Right lobe of liver (tissue), 4 donors: ENCODE measurements at regions not wholly inside any gene's neighbourhood (a gene's known extent, or its start where the extent isn't known, plus 50 kb on each side); places are given as distances from the start of the nearest gene placed in this dataset.

Experiments
- POLR2A ChIP-seq: fragments of 450-650 bp; IDR thresholded peaks from one replicate; pipeline ENCODE4 v1.6.1; 2017; ENCODE audit warnings: antibody characterized with exemption, mild to moderate bottlenecking
- TF ChIP-seq, protein P1 (sequence below), 4 donors: fragments of 200-600 bp in 3 of 4; fragments of 450-650 bp in 1 of 4; IDR thresholded peaks; one replicate each; pipeline versions ENCODE4 v1.5.1 to v1.8.0; 2016 to 2022; ENCODE audit warnings: antibody characterized with exemption in 4 of 4, mild to moderate bottlenecking in 2 of 4
- donor health status: DM: no; HTN: no; CAD: no.
- donor health status: DM: no; HTN: no; CAD: no.
- donor health status: DM: no; HTN: yes; CAD: no.

DNA sequence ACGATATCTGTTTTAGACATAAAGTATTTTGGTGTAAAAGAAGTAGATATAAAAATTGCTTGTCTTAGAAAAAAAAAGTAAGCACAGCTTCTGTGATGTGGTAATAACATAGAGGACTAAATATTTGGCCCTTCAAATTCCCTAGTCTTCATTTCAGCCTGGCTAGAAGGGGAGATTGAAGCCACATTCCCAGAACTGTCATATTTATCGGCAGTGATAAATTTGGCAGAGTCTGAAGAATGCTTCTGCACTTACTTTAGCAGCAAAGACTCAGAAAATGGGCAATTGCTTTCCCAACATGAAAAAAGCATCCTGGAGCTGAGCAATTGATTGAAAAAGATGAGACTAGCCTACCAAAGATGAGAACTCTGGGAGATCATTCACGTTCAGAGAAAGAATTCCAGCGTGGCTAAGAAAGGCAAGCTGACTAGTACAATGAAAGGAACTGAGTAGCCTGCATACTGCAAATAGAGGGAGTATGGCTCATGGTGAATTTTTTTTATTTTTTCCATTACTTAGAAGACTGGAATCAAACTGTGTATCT is 278.7 kb upstream of the KLHL29 start:
- TF ChIP-seq, protein P1, sequence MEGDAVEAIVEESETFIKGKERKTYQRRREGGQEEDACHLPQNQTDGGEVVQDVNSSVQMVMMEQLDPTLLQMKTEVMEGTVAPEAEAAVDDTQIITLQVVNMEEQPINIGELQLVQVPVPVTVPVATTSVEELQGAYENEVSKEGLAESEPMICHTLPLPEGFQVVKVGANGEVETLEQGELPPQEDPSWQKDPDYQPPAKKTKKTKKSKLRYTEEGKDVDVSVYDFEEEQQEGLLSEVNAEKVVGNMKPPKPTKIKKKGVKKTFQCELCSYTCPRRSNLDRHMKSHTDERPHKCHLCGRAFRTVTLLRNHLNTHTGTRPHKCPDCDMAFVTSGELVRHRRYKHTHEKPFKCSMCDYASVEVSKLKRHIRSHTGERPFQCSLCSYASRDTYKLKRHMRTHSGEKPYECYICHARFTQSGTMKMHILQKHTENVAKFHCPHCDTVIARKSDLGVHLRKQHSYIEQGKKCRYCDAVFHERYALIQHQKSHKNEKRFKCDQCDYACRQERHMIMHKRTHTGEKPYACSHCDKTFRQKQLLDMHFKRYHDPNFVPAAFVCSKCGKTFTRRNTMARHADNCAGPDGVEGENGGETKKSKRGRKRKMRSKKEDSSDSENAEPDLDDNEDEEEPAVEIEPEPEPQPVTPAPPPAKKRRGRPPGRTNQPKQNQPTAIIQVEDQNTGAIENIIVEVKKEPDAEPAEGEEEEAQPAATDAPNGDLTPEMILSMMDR (IDR thresholded peaks at IDR 0.05): no peak
- no peak for TF ChIP-seq POLR2A
